A549 (cell line): ENCODE measurements at regions not wholly inside any gene's neighbourhood (a gene's known extent, or its start where the extent isn't known, plus 50 kb on each side); places are given as distances from the start of the nearest gene placed in this dataset.

ENCODE experiments used
- CTCF ChIP-seq: fragments of >200 bp; sonication (Bioruptor Twin); formaldehyde crosslinking; IDR thresholded peaks from 3 replicates; pipeline ENCODE4 v1.5.1; 2016
- NR3C1 ChIP-seq: fragments of >200 bp; sonication (Bioruptor Twin); formaldehyde crosslinking; IDR thresholded peaks from 3 replicates; pipeline ENCODE4 v1.6.1; 2017
- PHF8 ChIP-seq: fragments of 200-600 bp; sonication (generic); IDR thresholded peaks from 2 replicates; pipeline ENCODE4 v1.6.1; 2016; ENCODE audit warnings: low read depth, mild to moderate bottlenecking, antibody characterized with exemption, moderate library complexity, borderline replicate concordance
- RCOR1 ChIP-seq: fragments of 150-350 bp; IDR thresholded peaks from 2 replicates; pipeline ENCODE4 v1.6.1; 2014; ENCODE audit warnings: antibody characterized with exemption, low read length, low read depth

DNA sequence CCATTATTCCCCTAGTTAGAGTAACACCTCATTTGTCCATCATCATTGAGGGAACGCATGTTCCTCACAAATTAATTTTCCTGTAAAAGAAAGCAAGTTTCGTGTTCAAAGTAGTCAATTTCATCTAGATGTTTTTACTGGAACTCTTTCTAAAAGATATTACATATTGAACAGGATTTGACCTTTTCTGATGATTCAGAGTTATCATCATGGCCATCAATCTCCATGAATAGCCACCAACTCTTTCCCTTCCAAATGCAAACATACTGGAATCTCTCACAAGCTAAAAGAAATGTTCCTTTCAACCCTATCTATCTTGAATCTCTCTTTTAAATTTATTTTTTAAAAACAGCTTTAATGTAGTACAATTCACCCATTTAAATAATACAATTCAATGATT lies 263.1 kb upstream of the FAR2 start:
- TF ChIP-seq CTCF (no peak), PHF8 (no peak), RCOR1 (no peak), NR3C1 (no peak)
